K562 (cell line): ENCODE measurements at regions not wholly inside any gene's neighbourhood (a gene's known extent, or its start where the extent isn't known, plus 50 kb on each side); places are given as distances from the start of the nearest gene placed in this dataset.

ENCODE experiments used
- ATAC-seq: fragments of 200-7000 bp; cut with Tn5 transposase; 3 replicates; pipeline ENCODE4 v1.9.1; 2020; ENCODE audit warnings: moderate library complexity
- BruUV-seq: library from RNA; stranded (reverse); fragments of 400-500 nt; replicated peaks from 2 replicates; lab custom pipeline; 2021; lab: Mats Ljungman, UMichigan
- CTCF ChIA-PET: fragments of 300-600 bp; formaldehyde crosslinking; extraction: SDS; loops from one replicate; lab custom pipeline; 2021; ENCODE audit warnings: low intra/inter-chr PET ratio; lab: Yijun Ruan, JAX
- POLR2A ChIA-PET: fragments of 300-600, 350-650 bp; sonication (Branson Sonifier 250); formaldehyde crosslinking; extraction: SDS; loops from one replicate; lab custom pipeline; 2021; ENCODE audit warnings: antibody characterized with exemption, inconsistent platforms; lab: Yijun Ruan, JAX
- DNase-seq, 4 experiments: peaks; one replicate each; pipeline versions ENCODE4 v3.0.0 to v3.0.0-alpha.2; 2011 to 2018; ENCODE audit warnings: low spot score in 3 of 4, mixed read lengths in 3 of 4; ENCODE audit errors: extremely low read depth in 1 of 4
- FAIRE-seq: peaks from 2 replicates; lab custom pipeline; 2011; peaks lifted over from hg19 to GRCh38; lab: Jason Lieb, UNC
- H2AFZ ChIP-seq: 2 replicates; pipeline ENCODE4 v1.6.0; 2011; ENCODE audit warnings: low read depth, low read length, control low read depth, inconsistent platforms
- H3K27ac ChIP-seq: fragments of 200-600 bp; 3 replicates; pipeline ENCODE4 v1.8.0; 2011; ENCODE audit warnings: low read depth, mild to moderate bottlenecking, control low read depth, inconsistent platforms, low read length, moderate library complexity, mixed read lengths; ENCODE audit errors: extremely low read depth
- H3K27me3 ChIP-seq, 2 experiments: fragments of 300-600 bp in 1 of 2; 2 replicates in 1 of 2; 3 replicates in 1 of 2; pipeline versions ENCODE4 v1.6.0 to v1.8.0; 2011; ENCODE audit warnings: inconsistent platforms in 2 of 2, low read length in 2 of 2, mild to moderate bottlenecking in 1 of 2, mixed read lengths in 1 of 2, moderate library complexity in 1 of 2; ENCODE audit not compliant: control insufficient read depth in 2 of 2, insufficient read depth in 2 of 2
- H3K36me3 ChIP-seq: fragments of 300-600 bp; 3 replicates; pipeline ENCODE4 v1.8.0; 2011; ENCODE audit warnings: mild to moderate bottlenecking, low read length, inconsistent platforms; ENCODE audit not compliant: control insufficient read depth, insufficient read depth
- H3K4me1 ChIP-seq, 2 experiments: fragments of 200-600 bp in 1 of 2; replicated peaks in 1 of 2; 2 replicates in 1 of 2; 3 replicates in 1 of 2; pipeline versions ENCODE4 v1.5.1 to v1.8.0; 2011; ENCODE audit warnings: inconsistent platforms in 2 of 2, low read length in 2 of 2, mild to moderate bottlenecking in 1 of 2, mixed read lengths in 1 of 2, moderate library complexity in 1 of 2; ENCODE audit not compliant: control insufficient read depth in 2 of 2, insufficient read depth in 2 of 2
- H3K4me2 ChIP-seq: 2 replicates; pipeline ENCODE4 v1.6.1; 2011; ENCODE audit warnings: low read length, control low read depth, inconsistent platforms, mixed read lengths; ENCODE audit not compliant: insufficient read depth
- H3K4me3 ChIP-seq: fragments of 200-600 bp; sonication (generic), shearing (Covaris generic); 2 replicates; pipeline ENCODE4 v1.5.1; 2016; ENCODE audit warnings: control low read depth, inconsistent platforms
- H3K79me2 ChIP-seq: fragments of 200-600 bp; 3 replicates; pipeline ENCODE4 v1.8.0; 2011; ENCODE audit warnings: low read length, inconsistent platforms; ENCODE audit not compliant: control insufficient read depth, insufficient read depth
- H3K9ac ChIP-seq, 2 experiments: 2 replicates each; pipeline versions ENCODE4 v1.6.0 to v1.6.1; 2011; ENCODE audit warnings: low read depth in 2 of 2, low read length in 2 of 2, control low read depth in 1 of 2, inconsistent platforms in 1 of 2, mild to moderate bottlenecking in 1 of 2, mixed read lengths in 1 of 2; ENCODE audit not compliant: insufficient read depth in 1 of 2
- H3K9me1 ChIP-seq: one replicate; pipeline ENCODE4 v1.6.0; 2011; ENCODE audit warnings: inconsistent platforms, mild to moderate bottlenecking, low read length, moderate library complexity; ENCODE audit not compliant: control insufficient read depth, insufficient read depth
- H3K9me3 ChIP-seq: replicated peaks from 2 replicates; pipeline ENCODE4 v1.5.1; 2011; ENCODE audit warnings: low read depth, low read length, inconsistent platforms; ENCODE audit not compliant: control insufficient read depth, insufficient read depth
- H4K20me1 ChIP-seq: replicated peaks from 2 replicates; pipeline ENCODE4 v1.6.1; 2011; ENCODE audit warnings: low read length, inconsistent platforms, mixed read lengths; ENCODE audit not compliant: control insufficient read depth, insufficient read depth
- ARID3A ChIP-seq: IDR thresholded peaks from 2 replicates; pipeline ENCODE4 v1.6.1; 2012; ENCODE audit warnings: low read depth, low read length, improper control_type of control experiment, borderline replicate concordance
- BRF1 ChIP-seq: IDR thresholded peaks from 3 replicates; pipeline ENCODE4 v1.6.1; 2011; ENCODE audit warnings: borderline replicate concordance, mild to moderate bottlenecking; ENCODE audit not compliant: insufficient read length; ENCODE audit errors: extremely low read depth
- CREBBP ChIP-seq: IDR thresholded peaks from one replicate; pipeline ENCODE4 v1.6.1; 2012; ENCODE audit warnings: low read depth, mild to moderate bottlenecking, control low read depth, inconsistent platforms, low read length
- RAD21 ChIP-seq, 2 experiments: fragments of 250-450 bp in 1 of 2; fragments of 450-650 bp in 1 of 2; sonication (Bioruptor Pico) in 1 of 2; formaldehyde crosslinking in 1 of 2; IDR thresholded peaks in 1 of 2; conservative IDR thresholded peaks in 1 of 2; 2 replicates each; pipeline versions ENCODE4 v1.4.0 to v1.8.0; 2020 to 2022; ENCODE audit warnings: mild to moderate bottlenecking in 2 of 2, moderate library complexity in 1 of 2
- WGBS: fragments of 100-300 bp; shearing (Covaris generic); methylation state at CpG from one replicate; pipeline ENCODE4 v1.1.6; 2016; ENCODE audit warnings: low coverage, mixed read lengths; ENCODE audit not compliant: insufficient coverage; ENCODE audit errors: missing lambda C conversion rate; 5-methylcytosine and 5-hydroxymethylcytosine counted together
- in situ Hi-C: fragments of 300-500 bp; cut with MboI; formaldehyde crosslinking; loops from 4 replicates; pipeline ENCODE4 v1.15.0; 2018; ENCODE audit warnings: inconsistent platforms, mixed read lengths
- intact Hi-C: fragments of 100-400 bp; cut with micrococcal nuclease; formaldehyde crosslinking; loops from 2 replicates; pipeline ENCODE4 v1.14.2; 2022

GRCh38 chr11:80041136-80042000 lies 600.5 kb upstream of the TENM4 start (continued):
- TF ChIP-seq BRF1: no peak

- no TSS peak for BruUV-seq
- no peaks in the 10 kb centered on the region for H3K9me3 ChIP-seq
- TF ChIP-seq CREBBP: no peak
- no peak for TF ChIP-seq RAD21 (CRISPR knock-in tag; conservative IDR thresholded peaks at IDR 0.05 in 1 of 2, IDR thresholded peaks at IDR 0.05 in 1 of 2)
- TF ChIP-seq ARID3A: no peak
- H3K27me3 ChIP-seq: no peaks in the 10 kb centered on the region
- DNase-seq (no peak), FAIRE-seq (no peak), ATAC-seq (no peak)
- H3K36me3 ChIP-seq: no peaks in the 10 kb centered on the region
- no peak overlapping the region for H3K27ac ChIP-seq
- POLR2A ChIA-PET: no interaction called here
- in situ Hi-C loops (no loop called here), intact Hi-C loops (no loop called here)
- no peaks in the 10 kb centered on the region for H3K79me2 ChIP-seq
- 0% methylated on average over 1 of the region's 1 CpG for WGBS
- H3K4me3 ChIP-seq: no peak overlapping the region
- H4K20me1 ChIP-seq: no peaks in the 10 kb centered on the region
- no peak overlapping the region for H3K9ac ChIP-seq
- H2AFZ ChIP-seq: no peak overlapping the region
- no peak overlapping the region for H3K4me2 ChIP-seq
- H3K9me1 ChIP-seq: no peaks in the 10 kb centered on the region
- H3K4me1 ChIP-seq: no peaks in the 10 kb centered on the region
- CTCF ChIA-PET: no interaction called here
These were observed 594.0 kb upstream of the TENM4 start for GRCh38 chr11:80034801-80035200.
